HepG2 (cell line): ENCODE measurements at regions not wholly inside any gene's neighbourhood (a gene's known extent, or its start where the extent isn't known, plus 50 kb on each side); places are given as distances from the start of the nearest gene placed in this dataset.
A peak's percentile ranks its signal among the peaks of the same experiment; 100 is the strongest.

Experiments
- CEBPB ChIP-seq: IDR thresholded peaks from 2 replicates; pipeline ENCODE4 v1.6.1; 2011; ENCODE audit warnings: low read depth, low read length, improper control_type of control experiment, borderline replicate concordance
- CTCF ChIP-seq: sonication (generic); formaldehyde crosslinking; IDR thresholded peaks from 2 replicates; pipeline ENCODE4 v1.5.0; 2020; ENCODE audit warnings: mild to moderate bottlenecking, missing genetic modification reagents, moderate library complexity
- KAT2B ChIP-seq: fragments of 150-350 bp; IDR thresholded peaks from 2 replicates; pipeline ENCODE4 v1.6.1; 2014; ENCODE audit warnings: low read depth, low read length, borderline replicate concordance
- NCOR1 ChIP-seq: fragments of 200-600 bp; sonication (generic); IDR thresholded peaks from 2 replicates; pipeline ENCODE4 v1.7.0; 2017; ENCODE audit warnings: antibody characterized with exemption, low read length, borderline replicate concordance
- POLR2A ChIP-seq, 2 experiments: IDR thresholded peaks; 2 replicates each; pipeline ENCODE4 v1.6.1; 2011; ENCODE audit warnings: low read depth in 2 of 2, low read length in 2 of 2, mild to moderate bottlenecking in 1 of 2, moderate library complexity in 1 of 2; ENCODE audit not compliant: insufficient read depth in 1 of 2
- SRSF9 ChIP-seq: fragments of 200-400 bp; formaldehyde crosslinking; IDR thresholded peaks from 2 replicates; pipeline ENCODE4 v1.6.1; 2018; ENCODE audit warnings: borderline replicate concordance, mild to moderate bottlenecking, low read depth, low read length; ENCODE audit not compliant: insufficient read depth, poor library complexity, severe bottlenecking
- ZNF264 ChIP-seq: sonication (generic); formaldehyde crosslinking; IDR thresholded peaks from 2 replicates; pipeline ENCODE4 v1.4.0; 2020; ENCODE audit warnings: missing genetic modification reagents
- ZNF749 ChIP-seq: sonication (generic); formaldehyde crosslinking; IDR thresholded peaks from 2 replicates; pipeline ENCODE4 v1.8.0; 2022; ENCODE audit warnings: mild to moderate bottlenecking, missing genetic modification reagents, moderate library complexity, borderline replicate concordance

- no peak for TF ChIP-seq POLR2A (IDR thresholded peaks at IDR 0.05; ENCODE audit: insufficient read depth in 1 of 2, low read depth in 2 of 2, low read length in 2 of 2)
- no peak for TF ChIP-seq KAT2B
- no peak for TF ChIP-seq NCOR1
- TF ChIP-seq ZNF264 (CRISPR knock-in tag), result no peak
- TF ChIP-seq ZNF749 (CRISPR knock-in tag), result no peak
- TF ChIP-seq SRSF9, result no peak
- peak; percentile 29; the same call in 1 of the 2 replicates for TF ChIP-seq CEBPB
- no peak for TF ChIP-seq CTCF (CRISPR knock-in tag)
Observed at GRCh38 chr4:135833529-135833928, 1631.9 kb upstream of the PABPC4L start.
